Tibial artery (tissue), 4 donors: ENCODE measurements at regions not wholly inside any gene's neighbourhood (a gene's known extent, or its start where the extent isn't known, plus 50 kb on each side); places are given as distances from the start of the nearest gene placed in this dataset.

Experiments
- DNase-seq, 2 donors: peaks; one replicate each; pipeline ENCODE4 v3.0.0-alpha.2; 2019
- H3K27ac ChIP-seq, 2 donors: fragments of 200-600 bp; sonication (generic) in 1 of 2; 1 replicate in 1 of 2; 2 replicates in 1 of 2; pipeline ENCODE4 v1.5.1; 2018 to 2019; ENCODE audit warnings: mild to moderate bottlenecking in 1 of 2
- H3K27me3 ChIP-seq, 2 donors: fragments of 200-600 bp; sonication (generic) in 1 of 2; one replicate each; pipeline versions ENCODE4 v1.5.1 to v1.6.0; 2016 to 2019
- H3K36me3 ChIP-seq, 3 donors: fragments of 200-600 bp; sonication (generic) in 2 of 3; one replicate each; pipeline ENCODE4 v1.5.1; 2016 to 2019; ENCODE audit warnings: mild to moderate bottlenecking in 2 of 3
- H3K4me1 ChIP-seq, 4 donors: fragments of 200-600 bp; sonication (generic) in 2 of 4; 1 replicate in 3 of 4; 2 replicates in 1 of 4; pipeline ENCODE4 v1.5.1; 2016 to 2019
- H3K4me3 ChIP-seq, 2 donors: fragments of 200-600 bp; sonication (generic) in 1 of 2; 1 replicate in 1 of 2; 2 replicates in 1 of 2; pipeline ENCODE4 v1.5.1; 2018 to 2019; ENCODE audit warnings: mild to moderate bottlenecking in 2 of 2
- H3K9me3 ChIP-seq, 3 donors: fragments of 200-600 bp; sonication (generic) in 1 of 3; one replicate each; pipeline ENCODE4 v1.5.1; 2016 to 2019
- CTCF ChIP-seq, 2 experiments: fragments of 200-600 bp in 1 of 2; fragments of 450-650 bp in 1 of 2; IDR thresholded peaks; one replicate each; pipeline ENCODE4 v1.5.1; 2017 to 2019; ENCODE audit warnings: antibody characterized with exemption in 2 of 2, mild to moderate bottlenecking in 1 of 2, moderate library complexity in 1 of 2
- intact Hi-C: fragments of 100-400 bp; cut with DNase I; formaldehyde crosslinking; loops from one replicate; pipeline ENCODE4 v1.15.0; 2023; ENCODE audit warnings: low total_unique reads

GRCh38 chr14:76697246-76697905 lies 63.9 kb upstream of the VASH1 start:
- Histone ChIP-seq H3K27me3 (no peaks in the 10 kb centered on the region), H3K36me3 (no peaks in the 10 kb centered on the region), H3K9me3 (no peaks in the 10 kb centered on the region), H3K4me3 (no peak overlapping the region), H3K27ac (no peak overlapping the region), H3K4me1 (peaks cover 0 to 38% (median 30%) of the 10 kb centered on the region in 4 donors)
- DNase-seq = no peak
- intact Hi-C loops = no loop called here
- TF ChIP-seq CTCF (IDR thresholded peaks at IDR 0.05) = no peak

- Histone ChIP-seq H3K27ac (no peak overlapping the region), H3K36me3 (no peaks in the 10 kb centered on the region), H3K9me3 (no peaks in the 10 kb centered on the region), H3K27me3 (no peaks in the 10 kb centered on the region), H3K4me3 (no peak overlapping the region), H3K4me1 (peaks cover 0 to 46% (median 36%) of the 10 kb centered on the region in 4 donors)
- intact Hi-C loops = no loop called here
- no peak for DNase-seq
- TF ChIP-seq CTCF (IDR thresholded peaks at IDR 0.05) = no peak
Measured at GRCh38 chr14:76698191-76698590, 63.1 kb upstream of the VASH1 start.

GRCh38 chr14:76698631-76699030 lies 62.6 kb upstream of the VASH1 start:
- Histone ChIP-seq H3K27me3 (no peaks in the 10 kb centered on the region), H3K4me1 (peaks cover 0 to 48% (median 36%) of the 10 kb centered on the region in 4 donors), H3K27ac (peak overlapping the region in 1 of 2 donors; percentile 32), H3K4me3 (no peak overlapping the region), H3K9me3 (no peaks in the 10 kb centered on the region), H3K36me3 (no peaks in the 10 kb centered on the region)
- intact Hi-C loops = no loop called here
- DNase-seq = no peak
- TF ChIP-seq CTCF (IDR thresholded peaks at IDR 0.05) = no peak

GRCh38 chr14:76699209-76699938 lies 61.9 kb upstream of the VASH1 start:
- no peak for TF ChIP-seq CTCF (IDR thresholded peaks at IDR 0.05)
- intact Hi-C loops = no loop called here
- Histone ChIP-seq H3K36me3 (no peaks in the 10 kb centered on the region), H3K27ac (peak overlapping the region; percentile 32 to 64), H3K9me3 (no peaks in the 10 kb centered on the region), H3K4me1 (peaks cover 0 to 55% (median 36%) of the 10 kb centered on the region in 4 donors), H3K4me3 (no peak overlapping the region), H3K27me3 (no peaks in the 10 kb centered on the region)
- no peak for DNase-seq

- Histone ChIP-seq H3K4me1 (peaks cover 0 to 55% (median 36%) of the 10 kb centered on the region in 4 donors), H3K9me3 (no peaks in the 10 kb centered on the region), H3K36me3 (no peaks in the 10 kb centered on the region), H3K27ac (peak overlapping the region; percentile 32 to 64), H3K27me3 (no peaks in the 10 kb centered on the region), H3K4me3 (no peak overlapping the region)
- no peak for TF ChIP-seq CTCF (IDR thresholded peaks at IDR 0.05)
- peak; percentile 64 to 73 for DNase-seq
- intact Hi-C loops = no loop called here
Measured at GRCh38 chr14:76699939-76700590, 61.2 kb upstream of the VASH1 start.
